Endothelial cell (in vitro differentiated cells): ENCODE measurements at regions not wholly inside any gene's neighbourhood (a gene's known extent, or its start where the extent isn't known, plus 50 kb on each side); places are given as distances from the start of the nearest gene placed in this dataset.

Experiments used
- DNase-seq: peaks from one replicate; pipeline ENCODE4 v3.0.0; 2021; ENCODE audit warnings: low spot score
- H3K27ac Mint-ChIP-seq: one replicate; pipeline ENCODE4 v1.8.0; 2021; ENCODE audit warnings: mixed read lengths, inconsistent platforms; ENCODE audit not compliant: unreplicated experiment
- H3K27me3 Mint-ChIP-seq: one replicate; pipeline ENCODE4 v1.8.0; 2021; ENCODE audit warnings: mild to moderate bottlenecking, moderate library complexity, mixed read lengths, inconsistent platforms; ENCODE audit not compliant: unreplicated experiment
- H3K36me3 Mint-ChIP-seq: one replicate; pipeline ENCODE4 v1.8.0; 2021; ENCODE audit warnings: mild to moderate bottlenecking, low read depth, mixed read lengths, inconsistent platforms; ENCODE audit not compliant: unreplicated experiment
- H3K4me1 Mint-ChIP-seq: one replicate; pipeline ENCODE4 v1.8.0; 2021; ENCODE audit warnings: mild to moderate bottlenecking, mixed read lengths, inconsistent platforms; ENCODE audit not compliant: unreplicated experiment
- H3K4me3 Mint-ChIP-seq: one replicate; pipeline ENCODE4 v1.8.0; 2021; ENCODE audit warnings: mild to moderate bottlenecking, mixed read lengths, inconsistent platforms; ENCODE audit not compliant: unreplicated experiment
- H3K9me3 Mint-ChIP-seq: one replicate; pipeline ENCODE4 v1.8.0; 2021; ENCODE audit warnings: mixed read lengths, inconsistent platforms; ENCODE audit not compliant: unreplicated experiment
- TF ChIP-seq, protein P1 (sequence below): fragments of 200-600 bp; sonication (generic); IDR thresholded peaks from one replicate; pipeline ENCODE4 v1.5.0; 2021; ENCODE audit warnings: antibody characterized with exemption; ENCODE audit not compliant: unreplicated experiment

DNA sequence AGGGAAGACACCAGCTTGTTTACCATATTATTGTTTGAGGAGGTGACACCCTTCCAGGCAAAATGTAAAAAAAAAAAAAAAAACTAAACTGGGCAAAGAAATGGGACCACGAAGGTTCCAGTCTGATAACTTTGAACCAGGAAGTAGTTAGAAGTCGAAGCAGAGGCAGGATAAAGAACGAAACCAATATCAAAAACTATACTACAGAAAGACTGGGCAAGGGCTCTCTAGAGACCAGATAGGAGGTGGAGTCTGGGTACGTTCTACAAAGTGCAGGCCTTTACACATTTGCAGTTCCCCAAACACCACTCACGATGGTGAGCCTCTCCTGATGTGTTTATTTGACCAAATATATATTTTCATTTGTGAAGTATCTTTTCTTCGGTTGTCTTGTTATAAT is 125.7 kb upstream of the CDK1 start:
- no peak for DNase-seq
- no peaks in the 10 kb centered on the region for H3K9me3 Mint-ChIP-seq
- H3K27me3 Mint-ChIP-seq: no peaks in the 10 kb centered on the region
- H3K27ac Mint-ChIP-seq: no peak overlapping the region
- no peaks in the 10 kb centered on the region for H3K4me1 Mint-ChIP-seq
- no peak overlapping the region for H3K4me3 Mint-ChIP-seq
- TF ChIP-seq, protein P1, sequence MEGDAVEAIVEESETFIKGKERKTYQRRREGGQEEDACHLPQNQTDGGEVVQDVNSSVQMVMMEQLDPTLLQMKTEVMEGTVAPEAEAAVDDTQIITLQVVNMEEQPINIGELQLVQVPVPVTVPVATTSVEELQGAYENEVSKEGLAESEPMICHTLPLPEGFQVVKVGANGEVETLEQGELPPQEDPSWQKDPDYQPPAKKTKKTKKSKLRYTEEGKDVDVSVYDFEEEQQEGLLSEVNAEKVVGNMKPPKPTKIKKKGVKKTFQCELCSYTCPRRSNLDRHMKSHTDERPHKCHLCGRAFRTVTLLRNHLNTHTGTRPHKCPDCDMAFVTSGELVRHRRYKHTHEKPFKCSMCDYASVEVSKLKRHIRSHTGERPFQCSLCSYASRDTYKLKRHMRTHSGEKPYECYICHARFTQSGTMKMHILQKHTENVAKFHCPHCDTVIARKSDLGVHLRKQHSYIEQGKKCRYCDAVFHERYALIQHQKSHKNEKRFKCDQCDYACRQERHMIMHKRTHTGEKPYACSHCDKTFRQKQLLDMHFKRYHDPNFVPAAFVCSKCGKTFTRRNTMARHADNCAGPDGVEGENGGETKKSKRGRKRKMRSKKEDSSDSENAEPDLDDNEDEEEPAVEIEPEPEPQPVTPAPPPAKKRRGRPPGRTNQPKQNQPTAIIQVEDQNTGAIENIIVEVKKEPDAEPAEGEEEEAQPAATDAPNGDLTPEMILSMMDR: no peak
- H3K36me3 Mint-ChIP-seq: no peaks in the 10 kb centered on the region

DNA sequence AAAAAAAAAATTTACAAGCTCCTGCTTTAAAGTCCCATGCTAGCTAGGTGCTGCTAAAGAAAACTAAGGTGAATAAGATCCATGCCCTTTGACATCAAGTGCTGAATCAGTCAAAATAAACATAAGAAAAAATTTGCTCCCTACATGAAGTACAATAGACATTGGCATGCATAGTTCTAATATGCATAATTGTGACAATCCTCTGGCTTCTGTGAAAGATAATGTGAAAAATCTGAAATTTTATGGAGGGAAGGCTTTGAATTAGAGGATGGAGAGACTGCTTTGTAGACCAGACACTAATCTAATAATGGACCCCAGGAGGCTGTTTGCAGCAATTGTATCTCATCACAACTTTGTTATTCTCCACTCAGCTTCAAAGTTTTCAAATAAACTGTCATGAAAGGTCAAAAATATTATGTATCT is 127.9 kb upstream of the CDK1 start:
- TF ChIP-seq, protein P1: no peak
- Mint-ChIP-seq H3K27ac (no peak overlapping the region), H3K36me3 (no peaks in the 10 kb centered on the region), H3K27me3 (no peaks in the 10 kb centered on the region), H3K9me3 (no peaks in the 10 kb centered on the region), H3K4me3 (no peak overlapping the region), H3K4me1 (no peaks in the 10 kb centered on the region)
- DNase-seq: no peak

DNA sequence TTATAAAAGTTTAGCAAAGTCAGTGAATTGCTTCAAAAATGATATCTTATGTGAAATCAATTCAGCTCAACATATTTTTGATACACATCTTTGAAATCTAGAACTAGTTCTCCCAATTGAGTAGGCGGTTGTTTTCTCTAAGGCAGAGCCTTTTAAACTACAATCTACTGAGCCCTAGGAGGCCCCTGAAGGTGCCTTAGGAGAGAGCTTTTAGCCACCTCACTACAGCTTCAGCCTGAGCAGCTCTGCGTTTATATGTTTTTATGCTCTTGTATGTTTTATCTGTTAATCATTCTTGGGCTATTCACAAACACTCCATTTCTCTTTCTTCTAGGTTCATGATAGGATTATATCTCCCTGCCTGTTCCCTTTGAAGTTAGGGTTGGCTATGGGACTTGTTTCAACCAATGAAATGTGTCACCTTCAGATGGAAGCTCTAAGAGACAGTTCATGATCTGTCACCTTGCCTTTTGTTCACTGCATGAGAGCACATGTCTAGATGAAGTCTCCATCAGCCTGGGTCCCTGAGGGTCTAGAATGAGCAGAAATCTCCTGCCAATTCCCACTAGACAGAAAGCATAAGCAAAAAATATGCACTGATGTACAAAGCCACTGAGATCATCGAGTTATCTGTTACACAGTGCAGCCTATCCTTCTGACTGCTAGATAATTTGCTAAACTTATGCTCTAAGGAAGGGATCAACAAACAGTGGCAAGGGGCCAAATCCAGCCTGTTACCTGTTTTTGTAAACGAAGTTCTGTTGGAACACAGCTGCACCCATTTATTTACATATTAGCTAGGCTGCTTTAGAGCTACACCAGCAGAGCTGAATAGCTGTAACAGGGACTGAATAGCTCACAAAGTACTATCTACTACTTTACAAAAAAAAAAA is 128.5 kb upstream of the CDK1 start:
- no peak overlapping the region for H3K27ac Mint-ChIP-seq
- H3K4me3 Mint-ChIP-seq: no peak overlapping the region
- no peaks in the 10 kb centered on the region for H3K4me1 Mint-ChIP-seq
- H3K9me3 Mint-ChIP-seq: no peaks in the 10 kb centered on the region
- no peaks in the 10 kb centered on the region for H3K36me3 Mint-ChIP-seq
- no peak for DNase-seq
- H3K27me3 Mint-ChIP-seq: no peaks in the 10 kb centered on the region
- TF ChIP-seq, protein P1: no peak

DNA sequence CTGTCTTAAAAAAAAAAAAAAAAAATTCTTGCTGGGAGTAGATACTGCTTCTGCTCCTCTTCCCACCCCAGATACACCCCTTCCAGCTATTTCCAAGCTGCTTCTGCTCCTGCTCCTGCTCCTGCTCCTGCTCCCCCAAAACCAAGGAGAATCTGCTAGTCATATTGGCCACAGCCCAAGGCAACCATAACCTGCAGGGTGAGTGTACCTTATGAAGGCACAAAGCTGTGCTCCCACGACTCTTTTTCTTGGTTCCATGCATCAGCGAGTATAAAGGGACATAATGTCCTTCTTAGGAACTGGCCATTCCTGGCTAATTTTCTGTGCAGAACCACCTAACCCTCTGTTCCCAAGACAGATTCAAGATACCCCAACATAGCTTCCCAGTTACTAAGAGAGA is 129.5 kb upstream of the CDK1 start:
- TF ChIP-seq, protein P1: no peak
- no peaks in the 10 kb centered on the region for H3K4me1 Mint-ChIP-seq
- no peak for DNase-seq
- H3K4me3 Mint-ChIP-seq: no peak overlapping the region
- no peaks in the 10 kb centered on the region for H3K27me3 Mint-ChIP-seq
- H3K27ac Mint-ChIP-seq: no peak overlapping the region
- H3K36me3 Mint-ChIP-seq: no peaks in the 10 kb centered on the region
- H3K9me3 Mint-ChIP-seq: no peaks in the 10 kb centered on the region

DNA sequence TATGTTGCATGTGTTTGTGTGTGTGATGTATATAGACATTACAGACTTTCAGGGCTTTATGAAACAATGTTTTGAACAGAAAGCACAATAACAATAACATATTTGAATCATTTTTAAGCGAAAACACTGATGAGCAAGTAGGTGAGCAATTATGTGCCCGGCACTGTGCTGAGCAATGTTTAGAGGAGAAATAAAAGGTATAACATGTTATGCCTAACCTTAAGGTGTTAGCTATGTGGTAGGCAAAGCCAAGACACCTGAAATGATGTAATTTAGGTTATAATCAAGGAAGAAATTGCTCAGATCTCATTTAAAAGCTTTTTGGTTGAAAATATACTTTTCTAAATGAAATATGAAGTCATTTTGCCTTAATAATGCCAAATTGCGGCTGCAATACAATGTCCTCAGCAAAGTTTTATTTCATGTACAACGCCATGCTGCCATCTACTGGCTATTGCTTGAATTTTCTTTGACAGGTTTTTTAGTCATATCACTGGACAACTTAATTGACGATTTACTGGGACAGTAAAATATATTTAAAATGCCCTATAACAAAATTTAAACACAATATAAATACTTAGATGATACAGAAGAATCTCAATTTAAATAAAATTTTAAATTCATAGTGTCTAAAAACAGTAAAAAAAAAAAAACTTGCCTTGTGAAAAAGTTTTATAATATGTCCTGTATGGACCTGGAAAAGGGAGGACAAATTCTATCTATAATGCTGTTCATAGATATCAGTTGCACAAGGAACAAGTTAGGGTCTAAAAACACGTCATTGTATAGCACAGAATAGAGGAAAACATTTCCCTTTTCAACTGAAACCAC is 131.1 kb upstream of the CDK1 start:
- no peaks in the 10 kb centered on the region for H3K36me3 Mint-ChIP-seq
- peaks cover 1% of the 10 kb centered on the region for H3K27me3 Mint-ChIP-seq
- peak; percentile 63 for DNase-seq
- H3K4me1 Mint-ChIP-seq: no peaks in the 10 kb centered on the region
- TF ChIP-seq, protein P1: peak; percentile 83
- H3K9me3 Mint-ChIP-seq: no peaks in the 10 kb centered on the region
- no peak overlapping the region for H3K4me3 Mint-ChIP-seq
- no peak overlapping the region for H3K27ac Mint-ChIP-seq
